GM20431 (cell line): ENCODE measurements at regions not wholly inside any gene's neighbourhood (a gene's known extent, or its start where the extent isn't known, plus 50 kb on each side); places are given as distances from the start of the nearest gene placed in this dataset.
"Not testable (repeated sequence)": the region's sequence is repeated elsewhere in the genome, so short reads cannot be mapped to it uniquely, and the experiment has no call there.

Source experiments
- in situ Hi-C: fragments of 300-500 bp; cut with MseI, MboI; formaldehyde crosslinking; loops from one replicate; pipeline ENCODE4 v1.15.0; 2020; ENCODE audit warnings: low sequenced_read_pairs; ENCODE audit not compliant: unreplicated experiment

DNA sequence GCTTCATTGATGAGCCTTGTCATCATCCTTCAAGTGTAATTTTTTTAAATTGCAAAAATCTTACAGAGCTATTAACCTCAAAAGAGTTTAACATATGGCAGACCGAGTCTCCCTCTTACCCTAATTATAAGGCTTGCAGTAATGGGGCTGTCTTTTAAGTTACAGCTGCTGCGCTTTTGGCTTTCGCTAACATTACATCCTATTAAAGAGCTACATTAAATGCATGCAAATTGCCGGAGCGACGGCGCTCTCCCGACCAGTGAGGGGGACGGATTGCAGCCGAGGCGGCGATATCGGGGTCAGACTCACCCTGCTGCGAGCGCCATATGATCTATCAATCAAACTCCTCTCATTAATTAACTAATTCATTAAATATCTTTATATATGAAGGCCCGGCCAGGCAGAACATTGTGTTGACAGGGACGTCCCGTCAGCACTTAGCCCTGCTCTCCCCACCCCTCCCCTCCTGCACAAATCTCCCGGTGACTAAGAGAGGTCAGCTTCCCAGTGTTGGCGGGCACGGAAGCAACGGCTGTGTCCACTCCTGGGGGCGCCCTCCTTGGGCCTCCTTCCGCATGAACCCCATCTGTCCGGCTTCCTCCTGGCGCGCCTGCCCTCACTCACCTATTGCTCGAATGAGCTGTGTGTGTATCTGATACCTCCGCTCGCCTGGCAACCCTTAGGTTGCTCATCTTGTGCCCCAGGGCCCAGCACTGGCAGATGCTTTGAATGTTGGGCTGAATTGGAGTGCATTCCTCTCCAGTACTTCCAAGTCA is 156.0 kb upstream of the CADM1 start:
- in situ Hi-C loops = no loop called here

DNA sequence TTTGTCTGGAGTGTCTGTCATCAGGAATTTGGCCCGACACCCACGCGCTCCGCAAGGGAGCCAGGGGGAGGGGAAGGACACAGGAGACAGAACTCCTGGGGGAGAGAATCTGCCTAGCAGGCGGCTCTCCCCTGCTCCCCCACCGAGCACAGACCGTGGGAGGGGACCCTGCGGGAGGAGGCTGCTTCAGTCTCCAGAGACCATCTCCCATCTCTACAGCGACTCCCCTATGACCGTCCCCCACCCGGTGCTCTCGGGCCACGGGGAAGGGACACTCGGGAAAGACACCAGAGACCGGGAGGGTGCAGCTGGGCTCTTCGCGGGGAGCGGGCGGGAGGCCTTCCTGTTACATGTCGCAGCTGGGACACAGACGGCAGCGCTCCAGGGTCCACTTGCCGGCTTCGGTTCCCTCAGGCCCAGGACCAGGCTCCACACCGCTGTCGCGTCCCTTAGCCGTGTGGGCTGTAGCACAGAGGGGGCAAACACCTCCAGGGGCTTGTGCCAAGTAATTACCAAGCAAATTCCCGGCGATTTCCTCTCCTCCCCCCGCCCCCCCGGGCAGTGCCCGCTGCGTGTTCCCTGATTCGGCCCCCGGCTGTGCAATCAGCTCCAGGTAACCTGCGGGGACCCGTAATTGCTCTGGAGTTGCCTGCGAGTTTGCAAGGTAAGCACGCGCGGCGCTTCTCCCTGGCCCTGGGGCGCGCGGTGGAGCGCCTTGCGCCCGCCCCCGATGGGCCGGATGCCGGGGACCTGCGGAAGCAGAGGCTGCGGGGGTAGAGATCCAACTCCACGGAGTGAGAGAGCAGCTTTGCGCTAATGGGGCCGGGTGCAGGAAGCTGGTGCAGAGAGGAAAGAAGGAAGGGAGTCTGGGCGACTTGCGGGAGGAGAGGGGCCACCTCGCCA is 155.1 kb upstream of the CADM1 start:
- in situ Hi-C loops = no loop called here

DNA sequence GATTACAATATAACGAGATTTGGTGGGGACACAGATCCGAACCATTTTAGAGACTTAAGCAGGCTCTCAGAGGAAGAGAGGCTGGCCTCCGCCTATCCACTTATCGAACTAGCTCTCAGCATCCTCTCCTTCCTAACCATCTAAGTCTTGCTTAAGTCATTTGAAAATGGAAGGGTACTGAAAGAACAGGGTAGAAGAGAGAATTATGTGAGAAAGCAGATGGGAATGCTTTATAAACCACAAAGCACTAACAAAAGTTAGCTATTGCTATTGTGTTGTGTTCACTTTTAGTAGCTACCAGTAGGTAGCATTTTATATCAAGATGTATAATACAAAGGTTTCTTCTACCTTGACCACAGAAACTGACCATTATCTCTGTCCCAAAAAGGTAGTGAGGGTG is 153.4 kb upstream of the CADM1 start:
- in situ Hi-C loops = no loop called here

GRCh38 chr11:115656669-115657068 is 152.5 kb upstream of the CADM1 start:
- in situ Hi-C loops = no loop called here

DNA sequence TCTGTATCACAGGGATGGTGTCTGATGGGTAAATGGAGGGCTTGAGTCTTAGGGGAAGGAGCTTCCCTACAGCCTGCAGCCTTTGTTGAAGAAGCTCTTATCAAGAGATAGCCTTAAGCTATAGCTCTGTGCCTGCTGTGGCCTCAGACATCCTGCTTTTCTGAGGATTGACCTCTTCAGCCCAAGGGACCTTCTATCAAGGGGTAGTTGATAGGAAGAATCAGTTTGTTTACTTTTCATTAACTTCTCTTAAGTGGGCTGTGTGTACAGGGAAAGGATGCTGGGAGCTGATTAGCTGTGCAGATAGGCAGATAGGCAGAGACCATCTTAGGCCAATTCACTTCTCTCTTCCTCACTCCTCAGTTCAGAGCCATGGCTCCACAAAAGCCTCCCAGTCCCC is 151.8 kb upstream of the CADM1 start:
- in situ Hi-C loops = no loop called here

DNA sequence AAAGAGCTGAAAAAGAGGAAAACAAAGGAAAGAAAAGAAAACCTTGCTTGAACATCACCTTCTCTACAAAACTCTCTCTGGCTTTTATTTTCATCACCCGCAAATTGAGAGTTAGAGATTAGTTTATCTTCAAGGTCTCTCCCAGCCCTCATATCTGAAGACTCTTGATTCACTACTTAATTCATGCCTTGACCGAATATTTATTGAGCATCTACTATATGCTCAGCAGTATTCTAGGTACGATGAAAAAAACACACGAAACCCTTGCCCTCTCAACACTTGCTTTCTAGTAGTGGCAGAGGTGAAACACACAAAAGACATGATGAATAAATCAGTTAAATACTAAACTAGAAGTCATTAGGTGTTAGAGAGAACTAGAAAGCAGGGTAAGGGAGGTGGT is 150.6 kb upstream of the CADM1 start:
- in situ Hi-C loops = no loop called here

GRCh38 chr11:115653926-115654325 is 149.7 kb upstream of the CADM1 start:
- in situ Hi-C loops = no loop called here

- in situ Hi-C loops = no loop called here
Observed at GRCh38 chr11:115653076-115653475, 148.9 kb upstream of the CADM1 start.

- in situ Hi-C loops = no loop called here
Observed at GRCh38 chr11:115652496-115652895, 148.3 kb upstream of the CADM1 start.

DNA sequence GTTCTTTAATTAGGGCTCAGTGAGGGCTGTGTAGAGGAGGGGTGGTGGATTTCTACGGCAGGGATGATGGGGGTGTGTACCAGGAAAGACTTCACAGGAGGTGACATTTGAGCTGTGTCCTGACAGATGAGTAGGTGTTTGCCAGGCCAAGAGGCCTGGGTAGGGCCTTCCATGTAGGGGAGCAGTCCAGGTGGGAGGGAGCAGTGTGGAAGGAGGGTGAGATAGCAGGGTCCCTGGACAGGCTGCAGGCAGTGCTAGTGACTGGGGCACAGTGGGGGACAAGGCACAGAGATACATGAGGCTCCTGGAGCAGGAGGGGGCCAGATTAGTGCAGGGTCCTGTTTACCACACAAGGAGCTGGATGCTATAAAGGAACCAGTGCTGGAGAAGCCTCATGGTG is 147.9 kb upstream of the CADM1 start:
- in situ Hi-C loops = no loop called here

DNA sequence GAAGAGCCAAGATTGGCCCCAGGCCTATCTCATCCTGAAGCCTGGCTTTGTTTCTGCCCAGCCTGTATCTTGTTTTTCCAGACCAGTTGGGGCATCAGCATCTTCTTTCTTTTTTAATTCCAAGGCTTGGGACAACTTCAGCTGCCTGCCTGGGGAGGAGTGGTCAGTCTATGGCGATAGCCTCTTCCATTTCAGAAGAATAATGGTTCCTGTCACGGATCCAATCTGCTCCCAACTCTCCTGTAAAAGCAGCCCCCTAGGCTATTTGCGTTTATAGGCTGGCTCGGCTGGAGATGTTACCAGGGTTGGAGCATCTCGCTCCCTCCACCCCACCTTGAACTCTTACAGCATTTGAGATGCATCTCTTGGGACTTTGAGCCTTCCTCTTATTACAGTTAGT is 145.2 kb upstream of the CADM1 start:
- in situ Hi-C loops = no loop called here

DNA sequence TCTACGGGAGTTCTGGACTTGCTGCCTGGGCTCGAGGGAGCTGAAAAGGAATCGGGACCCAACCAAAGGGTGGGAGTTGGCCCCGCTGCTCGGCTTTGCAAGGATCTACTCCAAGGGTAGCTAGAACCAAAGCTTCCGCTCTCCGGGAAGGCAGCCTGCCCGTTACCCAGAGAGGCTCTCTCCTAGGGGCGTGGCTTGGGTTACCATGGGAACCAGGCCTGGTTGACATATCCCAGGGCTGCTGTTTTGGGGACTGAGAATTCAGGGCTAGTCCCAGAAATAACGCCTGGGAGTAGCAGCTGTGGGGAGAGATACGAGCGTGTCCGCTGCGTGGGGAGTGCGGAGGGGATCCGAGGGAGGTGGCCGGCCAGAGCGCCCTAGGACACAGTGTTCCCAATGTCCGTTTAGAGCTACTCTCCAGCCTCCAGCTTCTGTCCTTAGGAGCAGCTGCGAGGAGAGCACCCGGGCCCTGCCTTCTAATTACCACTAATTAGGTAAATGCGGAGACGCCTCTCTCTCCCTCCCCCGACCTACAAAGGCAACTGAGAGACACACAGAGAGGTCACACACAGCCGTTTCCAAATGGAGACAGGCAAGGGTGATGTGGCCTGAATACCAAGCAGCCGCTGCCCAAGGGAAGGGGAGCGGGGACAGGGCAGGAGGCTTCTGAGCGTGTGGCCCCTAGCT is 141.6 kb upstream of the CADM1 start:
- in situ Hi-C loops = no loop called here

- in situ Hi-C loops = no loop called here
Observed at GRCh38 chr11:115644856-115645255, 140.6 kb upstream of the CADM1 start.

DNA sequence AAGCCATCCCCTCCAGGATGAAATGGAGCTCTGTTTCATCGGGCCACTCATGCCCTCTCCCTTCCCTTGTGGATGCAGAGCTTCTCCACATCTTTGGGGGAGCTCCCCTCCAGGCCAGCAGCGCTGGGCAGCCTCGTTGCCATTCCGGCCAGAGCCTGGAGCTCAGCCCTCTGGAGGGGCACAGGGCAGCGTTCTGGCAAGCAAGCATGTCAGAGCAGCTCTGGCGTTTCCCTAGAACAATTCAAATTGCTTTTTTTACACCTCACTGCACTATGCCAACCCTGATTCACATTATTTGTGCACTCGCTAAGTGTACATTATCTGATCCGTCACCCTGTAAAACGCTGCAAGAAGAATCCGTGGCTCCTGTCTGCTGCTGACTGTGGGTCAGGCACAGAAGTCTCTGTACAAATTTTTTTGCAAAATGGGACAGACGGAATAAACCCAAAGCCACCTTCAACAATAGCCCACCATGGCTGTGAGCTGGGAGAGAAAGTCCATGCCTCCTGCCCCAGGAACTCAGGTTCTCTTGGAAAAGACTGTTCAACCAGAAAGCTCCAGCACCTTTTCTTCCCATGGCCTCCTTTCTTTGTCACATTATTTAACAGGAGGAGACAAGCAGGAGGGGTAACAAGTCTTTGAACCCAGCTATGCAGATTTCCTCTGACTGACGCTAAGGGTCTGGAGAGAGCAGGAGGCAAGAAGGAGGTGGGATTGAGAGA is 139.5 kb upstream of the CADM1 start:
- in situ Hi-C loops = no loop called here

DNA sequence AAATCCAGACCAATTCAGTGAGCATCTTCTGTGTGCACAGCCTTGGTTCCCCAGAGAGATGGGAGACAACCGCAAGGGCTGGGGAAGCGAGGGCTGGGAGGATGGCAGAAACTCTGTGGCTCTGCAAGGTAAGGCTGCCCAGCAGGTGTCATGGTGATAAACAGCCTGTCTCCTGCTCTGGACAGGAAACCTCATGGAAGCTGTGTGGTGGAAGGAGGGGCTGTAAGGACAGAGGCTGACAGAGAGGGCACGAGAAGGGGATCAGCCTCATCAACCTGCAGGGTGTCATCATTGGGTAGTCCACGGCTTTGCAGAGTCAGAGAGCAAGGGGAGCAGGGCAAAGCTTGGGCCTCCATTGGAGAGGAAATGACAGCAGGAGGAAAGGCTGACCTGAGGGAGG is 138.4 kb upstream of the CADM1 start:
- in situ Hi-C loops = no loop called here

- in situ Hi-C loops = no loop called here
Observed at GRCh38 chr11:115637599-115638241, 133.5 kb upstream of the CADM1 start.

DNA sequence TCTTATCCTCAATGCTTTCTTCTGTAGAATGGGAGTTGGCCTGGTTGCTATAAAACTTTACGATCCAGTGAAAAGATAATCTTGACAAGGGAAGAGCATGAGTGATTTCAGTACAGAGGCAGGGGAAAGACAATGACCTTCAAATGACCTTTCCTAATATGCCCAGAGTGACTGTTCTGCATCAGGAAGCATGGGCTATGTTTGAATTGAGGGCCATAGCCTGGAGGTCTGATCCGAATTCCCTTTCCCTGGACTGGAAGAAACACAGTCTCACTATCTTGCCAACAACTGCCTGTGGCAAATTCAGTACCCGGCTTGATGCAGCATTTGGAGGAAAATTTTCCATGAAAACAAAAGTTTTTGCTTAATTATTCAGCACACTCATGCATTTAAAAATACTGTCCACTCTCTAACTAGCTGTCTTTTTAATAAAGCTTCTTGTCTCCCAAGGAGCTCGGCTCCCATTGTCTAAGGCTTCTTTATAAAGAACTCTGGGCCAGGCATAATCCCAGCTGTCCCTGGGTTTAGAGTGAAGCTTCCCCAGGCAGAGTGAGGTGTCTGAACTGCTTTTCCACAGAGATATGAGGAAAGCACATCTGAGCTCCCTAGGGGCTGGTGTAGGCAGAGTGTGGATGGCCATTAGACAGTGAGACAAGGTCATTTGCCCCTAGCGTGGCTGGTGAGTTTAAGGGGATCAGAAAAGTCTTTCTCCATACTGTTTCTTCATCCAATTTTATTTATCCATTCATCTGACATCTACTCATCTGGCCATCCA is 132.7 kb upstream of the CADM1 start:
- in situ Hi-C loops = no loop called here

GRCh38 chr11:115633977-115634376 is 129.8 kb upstream of the CADM1 start:
- in situ Hi-C loops = not testable (repeated sequence)

GRCh38 chr11:115632061-115632460 is 127.8 kb upstream of the CADM1 start:
- in situ Hi-C loops = no loop called here
